ENCODE measurements at regions not wholly inside any gene's neighbourhood (a gene's known extent, or its start where the extent isn't known, plus 50 kb on each side); places are given as distances from the start of the nearest gene placed in this dataset.

- 71% methylated on average over 4 of the region's 9 CpGs for WGBS (ENCODE audit: insufficient coverage)
- CTCF ChIA-PET, result no interaction called here
- H3K4me3 Mint-ChIP-seq, result no peak overlapping the region
Measured at GRCh38 chr2:18473241-18474181, 86.9 kb downstream of the RDH14 start.

More at GRCh38 chr2:18473241-18474181, 86.9 kb downstream of the RDH14 start:
- Histone ChIP-seq H3K9me3 (ENCODE audit: control extremely low read depth in 1 of 3, control insufficient read depth in 2 of 3, insufficient read depth in 1 of 3, low read length in 2 of 3) (no peaks in the 10 kb centered on the region), H4K20me1 (ENCODE audit: control insufficient read depth, insufficient read depth, low read length, poor library complexity, severe bottlenecking) (no peaks in the 10 kb centered on the region), H2AFZ (ENCODE audit: insufficient read depth, low read depth, low read length, poor library complexity, severe bottlenecking) (no peak overlapping the region), H3K4me2 (replicated peaks; ENCODE audit: low read depth, low read length, poor library complexity, severe bottlenecking) (no peak overlapping the region), H3K27ac (ENCODE audit: low read length in 2 of 2) (no peak overlapping the region), H3K27me3 (replicated peaks in 1 of 4; ENCODE audit: control extremely low read depth in 1 of 4, control insufficient read depth in 3 of 4, insufficient read depth in 4 of 4, low read length in 3 of 4) (no peaks in the 10 kb centered on the region), H3K4me1 (ENCODE audit: control insufficient read depth in 2 of 2, insufficient read depth in 2 of 2, low read length in 2 of 2) (no peaks in the 10 kb centered on the region), H3K79me2 (ENCODE audit: control insufficient read depth, insufficient read depth, low read length) (no peaks in the 10 kb centered on the region), H3K36me3 (replicated peaks in 1 of 2; ENCODE audit: control extremely low read depth in 1 of 2, control insufficient read depth in 1 of 2, extremely low read depth in 1 of 2, insufficient read depth in 2 of 2, low read length in 1 of 2) (no peaks in the 10 kb centered on the region), H3K9ac (ENCODE audit: low read length) (no peak overlapping the region), H3K4me3 (ENCODE audit: control extremely low read depth in 1 of 5, extremely low read depth in 1 of 5, insufficient read depth in 1 of 5, low read depth in 2 of 5, low read length in 4 of 5) (no peak overlapping the region)
- no peaks in the 10 kb centered on the region for H3K4me1 Mint-ChIP-seq
- intact Hi-C loops (cut with micrococcal nuclease), result no loop called here
- no peaks in the 10 kb centered on the region for H3K9me3 Mint-ChIP-seq (ENCODE audit: insufficient read depth)
- ATAC-seq (ENCODE audit: low read depth) (no peak), DNase-seq (no peak)
- POLR2A ChIA-PET, result no interaction called here
- TF ChIP-seq CTCF (IDR thresholded peaks at IDR 0.05), result no peak
- no peak for TF ChIP-seq EZH2 (IDR thresholded peaks at IDR 0.05; ENCODE audit: borderline replicate concordance, insufficient read depth, low read depth, low read length, poor library complexity, severe bottlenecking)
- H3K27ac Mint-ChIP-seq, result no peak overlapping the region
- peaks cover 19% of the 10 kb centered on the region for H3K27me3 Mint-ChIP-seq

Measured in B cell (primary cell).